ENCODE measurements at regions not wholly inside any gene's neighbourhood (a gene's known extent, or its start where the extent isn't known, plus 50 kb on each side); places are given as distances from the start of the nearest gene placed in this dataset.

DNA sequence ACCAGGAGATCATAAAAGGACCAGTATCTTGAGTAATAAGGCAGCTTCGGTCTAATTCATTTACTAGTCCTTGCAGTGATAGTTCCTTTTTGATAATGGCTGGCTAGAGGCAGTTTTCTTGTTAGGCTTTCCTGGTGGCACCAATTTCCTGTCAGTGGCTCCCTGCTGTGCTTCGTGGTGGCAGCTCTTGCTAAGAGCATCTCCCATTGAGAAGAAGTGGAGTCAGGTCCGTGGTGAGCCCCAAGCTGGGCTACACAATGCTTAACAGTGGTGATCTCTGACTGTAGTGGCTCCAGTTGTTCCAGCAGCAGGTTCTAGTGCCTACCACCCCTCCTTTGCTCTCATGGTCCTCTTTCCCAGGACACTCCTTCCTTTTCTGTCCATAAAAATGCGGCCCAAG lies 111.2 kb downstream of the RAP2B start:
- Histone ChIP-seq H3K4ac (ENCODE audit: low read length) (no peak overlapping the region), H3K23ac (ENCODE audit: low read depth, low read length, poor library complexity) (no peak overlapping the region), H3K4me1 (ENCODE audit: control insufficient read depth in 2 of 2, insufficient read depth in 1 of 2, low read depth in 1 of 2, low read length in 2 of 2) (no peaks in the 10 kb centered on the region), H3K4me2 (ENCODE audit: insufficient read depth, low read length, poor library complexity, severe bottlenecking) (no peak overlapping the region), H3K14ac (ENCODE audit: low read length) (peak overlapping the region; percentile 2), H3K27ac (replicated peaks; ENCODE audit: low read length) (no peak overlapping the region), H4K8ac (ENCODE audit: low read depth, low read length) (no peak overlapping the region), H2AK5ac (ENCODE audit: low read depth, low read length) (no peak overlapping the region), H3K4me3 (ENCODE audit: low read length in 2 of 2) (no peak overlapping the region), H3K9ac (ENCODE audit: low read depth, low read length, poor library complexity) (no peak overlapping the region), H3K79me1 (ENCODE audit: low read depth, low read length) (no peaks in the 10 kb centered on the region), H3K27me3 (ENCODE audit: control insufficient read depth in 3 of 3, insufficient read depth in 3 of 3, low read depth in 1 of 3, low read length in 3 of 3) (no peaks in the 10 kb centered on the region), H4K91ac (ENCODE audit: low read depth, low read length, poor library complexity) (no peak overlapping the region), H2BK5ac (ENCODE audit: low read length) (no peak overlapping the region), H2BK120ac (ENCODE audit: low read depth, low read length) (no peak overlapping the region), H2AFZ (ENCODE audit: low read length) (no peak overlapping the region), H2BK15ac (ENCODE audit: low read length) (no peak overlapping the region), H3K36me3 (replicated peaks in 1 of 2; ENCODE audit: control insufficient read depth in 2 of 2, insufficient read depth in 2 of 2, low read length in 2 of 2) (no peaks in the 10 kb centered on the region), H3K9me3 (replicated peaks in 1 of 2; ENCODE audit: control insufficient read depth in 2 of 2, insufficient read depth in 1 of 2, low read depth in 1 of 2, low read length in 2 of 2) (no peaks in the 10 kb centered on the region), H2BK12ac (ENCODE audit: low read length) (no peak overlapping the region), H3K18ac (ENCODE audit: low read length) (no peak overlapping the region)
- no CpG with 5 or more reads among the region's 4 CpGs for WGBS, 2 donors (ENCODE audit: extremely low coverage in 2 of 2, insufficient read length in 2 of 2, insufficient replicate concordance in 1 of 2)
- DNase-seq (ENCODE audit: low spot score), result no peak

- H3K27me3 ChIP-seq (ENCODE audit: control insufficient read depth in 3 of 3, insufficient read depth in 3 of 3, low read depth in 1 of 3, low read length in 3 of 3), result no peaks in the 10 kb centered on the region
- no peaks in the 10 kb centered on the region for H3K36me3 ChIP-seq (replicated peaks in 1 of 2; ENCODE audit: control insufficient read depth in 2 of 2, insufficient read depth in 2 of 2, low read length in 2 of 2)
- no peak overlapping the region for H2BK12ac ChIP-seq (ENCODE audit: low read length)
- H3K9ac ChIP-seq (ENCODE audit: low read depth, low read length, poor library complexity), result no peak overlapping the region
- H3K4me1 ChIP-seq (ENCODE audit: control insufficient read depth in 2 of 2, insufficient read depth in 1 of 2, low read depth in 1 of 2, low read length in 2 of 2), result no peaks in the 10 kb centered on the region
- H3K4me3 ChIP-seq (ENCODE audit: low read length in 2 of 2), result no peak overlapping the region
- H2BK15ac ChIP-seq (ENCODE audit: low read length), result no peak overlapping the region
- no peak overlapping the region for H3K23ac ChIP-seq (ENCODE audit: low read depth, low read length, poor library complexity)
- no peak overlapping the region for H3K4me2 ChIP-seq (ENCODE audit: insufficient read depth, low read length, poor library complexity, severe bottlenecking)
- H2AFZ ChIP-seq (ENCODE audit: low read length), result no peak overlapping the region
- no peak overlapping the region for H2BK5ac ChIP-seq (ENCODE audit: low read length)
- WGBS, 2 donors (ENCODE audit: extremely low coverage in 2 of 2, insufficient read length in 2 of 2, insufficient replicate concordance in 1 of 2), result no CpG with 5 or more reads among the region's 7 CpGs
- H3K27ac ChIP-seq (replicated peaks; ENCODE audit: low read length), result no peak overlapping the region
- H2BK120ac ChIP-seq (ENCODE audit: low read depth, low read length), result no peak overlapping the region
- no peak overlapping the region for H3K14ac ChIP-seq (ENCODE audit: low read length)
- no peak overlapping the region for H4K91ac ChIP-seq (ENCODE audit: low read depth, low read length, poor library complexity)
- no peak for DNase-seq (ENCODE audit: low spot score)
- H3K9me3 ChIP-seq (replicated peaks in 1 of 2; ENCODE audit: control insufficient read depth in 2 of 2, insufficient read depth in 1 of 2, low read depth in 1 of 2, low read length in 2 of 2), result no peaks in the 10 kb centered on the region
- H2AK5ac ChIP-seq (ENCODE audit: low read depth, low read length), result no peak overlapping the region
- H3K18ac ChIP-seq (ENCODE audit: low read length), result no peak overlapping the region
- H4K8ac ChIP-seq (ENCODE audit: low read depth, low read length), result no peak overlapping the region
- H3K79me1 ChIP-seq (ENCODE audit: low read depth, low read length), result no peaks in the 10 kb centered on the region
- no peak overlapping the region for H3K4ac ChIP-seq (ENCODE audit: low read length)
Measured at GRCh38 chr3:153273767-153274435, 111.9 kb downstream of the RAP2B start.

DNA sequence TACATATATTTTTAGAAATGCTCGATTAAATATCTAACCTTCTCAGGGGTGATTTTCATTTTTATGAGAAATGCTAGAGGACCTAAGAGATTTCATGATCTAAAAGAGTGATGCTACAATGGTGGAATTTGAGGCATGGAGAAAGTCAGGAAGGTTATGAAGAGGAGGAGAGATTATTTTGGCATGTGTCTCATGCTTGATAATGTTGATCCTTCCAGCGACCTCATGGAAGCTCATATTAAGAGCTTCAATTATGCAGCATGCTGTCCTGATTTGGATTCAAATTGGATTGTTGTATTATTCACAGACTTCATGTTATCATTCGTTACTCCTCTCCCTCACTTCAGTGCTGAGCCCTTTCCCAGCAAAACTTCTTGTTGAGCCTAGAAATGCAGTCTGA lies 112.5 kb downstream of the RAP2B start:
- H3K36me3 ChIP-seq (replicated peaks in 1 of 2; ENCODE audit: control insufficient read depth in 2 of 2, insufficient read depth in 2 of 2, low read length in 2 of 2), result no peaks in the 10 kb centered on the region

GRCh38 chr3:153275514-153275913 lies 113.5 kb downstream of the RAP2B start:
- Histone ChIP-seq H3K79me1 (ENCODE audit: low read depth, low read length) (no peaks in the 10 kb centered on the region), H3K4me1 (ENCODE audit: control insufficient read depth in 2 of 2, insufficient read depth in 1 of 2, low read depth in 1 of 2, low read length in 2 of 2) (no peaks in the 10 kb centered on the region), H2BK15ac (ENCODE audit: low read length) (no peak overlapping the region), H3K4me3 (ENCODE audit: low read length in 2 of 2) (no peak overlapping the region), H3K4me2 (ENCODE audit: insufficient read depth, low read length, poor library complexity, severe bottlenecking) (no peak overlapping the region), H2BK5ac (ENCODE audit: low read length) (no peak overlapping the region), H3K9ac (ENCODE audit: low read depth, low read length, poor library complexity) (no peak overlapping the region), H3K18ac (ENCODE audit: low read length) (no peak overlapping the region), H3K27ac (replicated peaks; ENCODE audit: low read length) (no peak overlapping the region), H2BK12ac (ENCODE audit: low read length) (no peak overlapping the region), H4K91ac (ENCODE audit: low read depth, low read length, poor library complexity) (no peak overlapping the region), H3K23ac (ENCODE audit: low read depth, low read length, poor library complexity) (no peak overlapping the region), H3K14ac (ENCODE audit: low read length) (no peak overlapping the region), H3K9me3 (replicated peaks in 1 of 2; ENCODE audit: control insufficient read depth in 2 of 2, insufficient read depth in 1 of 2, low read depth in 1 of 2, low read length in 2 of 2) (no peaks in the 10 kb centered on the region), H3K4ac (ENCODE audit: low read length) (no peak overlapping the region), H3K36me3 (replicated peaks in 1 of 2; ENCODE audit: control insufficient read depth in 2 of 2, insufficient read depth in 2 of 2, low read length in 2 of 2) (no peaks in the 10 kb centered on the region), H3K27me3 (ENCODE audit: control insufficient read depth in 3 of 3, insufficient read depth in 3 of 3, low read depth in 1 of 3, low read length in 3 of 3) (no peaks in the 10 kb centered on the region), H2BK120ac (ENCODE audit: low read depth, low read length) (no peak overlapping the region), H4K8ac (ENCODE audit: low read depth, low read length) (no peak overlapping the region), H2AK5ac (ENCODE audit: low read depth, low read length) (no peak overlapping the region), H2AFZ (ENCODE audit: low read length) (no peak overlapping the region)
- no peak for DNase-seq (ENCODE audit: low spot score)

More for the DNA sequence above, 112.5 kb downstream of the RAP2B start:
- DNase-seq (ENCODE audit: low spot score), result no peak
- Histone ChIP-seq H3K9me3 (replicated peaks in 1 of 2; ENCODE audit: control insufficient read depth in 2 of 2, insufficient read depth in 1 of 2, low read depth in 1 of 2, low read length in 2 of 2) (no peaks in the 10 kb centered on the region), H3K27me3 (ENCODE audit: control insufficient read depth in 3 of 3, insufficient read depth in 3 of 3, low read depth in 1 of 3, low read length in 3 of 3) (no peaks in the 10 kb centered on the region), H3K4me3 (ENCODE audit: low read length in 2 of 2) (no peak overlapping the region), H3K18ac (ENCODE audit: low read length) (no peak overlapping the region), H3K9ac (ENCODE audit: low read depth, low read length, poor library complexity) (no peak overlapping the region), H3K79me1 (ENCODE audit: low read depth, low read length) (no peaks in the 10 kb centered on the region), H2BK5ac (ENCODE audit: low read length) (no peak overlapping the region), H2AFZ (ENCODE audit: low read length) (no peak overlapping the region), H4K8ac (ENCODE audit: low read depth, low read length) (no peak overlapping the region), H2AK5ac (ENCODE audit: low read depth, low read length) (no peak overlapping the region), H3K27ac (replicated peaks; ENCODE audit: low read length) (no peak overlapping the region), H2BK15ac (ENCODE audit: low read length) (no peak overlapping the region), H2BK120ac (ENCODE audit: low read depth, low read length) (no peak overlapping the region), H2BK12ac (ENCODE audit: low read length) (no peak overlapping the region), H4K91ac (ENCODE audit: low read depth, low read length, poor library complexity) (no peak overlapping the region), H3K23ac (ENCODE audit: low read depth, low read length, poor library complexity) (no peak overlapping the region), H3K4me2 (ENCODE audit: insufficient read depth, low read length, poor library complexity, severe bottlenecking) (no peak overlapping the region), H3K4me1 (ENCODE audit: control insufficient read depth in 2 of 2, insufficient read depth in 1 of 2, low read depth in 1 of 2, low read length in 2 of 2) (no peaks in the 10 kb centered on the region), H3K14ac (ENCODE audit: low read length) (no peak overlapping the region), H3K4ac (ENCODE audit: low read length) (no peak overlapping the region)
- WGBS, 2 donors (ENCODE audit: extremely low coverage in 2 of 2, insufficient read length in 2 of 2, insufficient replicate concordance in 1 of 2), result no CpG with 5 or more reads among the region's 3 CpGs
